NB4 (cell line): ENCODE measurements at regions not wholly inside any gene's neighbourhood (a gene's known extent, or its start where the extent isn't known, plus 50 kb on each side); places are given as distances from the start of the nearest gene placed in this dataset.

Experiments
- CTCF ChIP-seq: IDR thresholded peaks from one replicate; pipeline ENCODE4 v1.5.1; 2012; ENCODE audit warnings: low read depth, low read length
- POLR2A ChIP-seq: IDR thresholded peaks from 2 replicates; pipeline ENCODE4 v1.6.1; 2011; ENCODE audit warnings: mild to moderate bottlenecking; ENCODE audit not compliant: insufficient read length; ENCODE audit errors: extremely low read depth

GRCh38 chr13:73259061-73260017 is 200.5 kb downstream of the KLF5 start:
- TF ChIP-seq CTCF (no peak), POLR2A (no peak)
